Colonic mucosa (tissue), 4 donors: ENCODE measurements at regions not wholly inside any gene's neighbourhood (a gene's known extent, or its start where the extent isn't known, plus 50 kb on each side); places are given as distances from the start of the nearest gene placed in this dataset.

Experiments
- DNase-seq: peaks from one replicate; pipeline ENCODE4 v3.0.0-alpha.2; 2020
- H3K27ac ChIP-seq: fragments of 200-600 bp; one replicate; pipeline ENCODE4 v1.8.0; 2021
- H3K27me3 ChIP-seq: fragments of 200-600 bp; one replicate; pipeline ENCODE4 v1.8.0; 2021
- H3K36me3 ChIP-seq: fragments of 200-600 bp; one replicate; pipeline ENCODE4 v1.8.0; 2021
- H3K4me1 ChIP-seq: fragments of 200-600 bp; one replicate; pipeline ENCODE4 v1.8.0; 2021; ENCODE audit warnings: mild to moderate bottlenecking
- H3K4me3 ChIP-seq: fragments of 200-600 bp; one replicate; pipeline ENCODE4 v1.8.0; 2021
- H3K9ac ChIP-seq, 2 donors: one replicate each; pipeline ENCODE4 v1.7.0; 2013; ENCODE audit warnings: control low read depth in 2 of 2, low read depth in 2 of 2, low read length in 2 of 2
- H3K9me3 ChIP-seq: fragments of 200-600 bp; one replicate; pipeline ENCODE4 v1.8.0; 2021
- intact Hi-C: fragments of 100-400 bp; cut with DNase I; formaldehyde crosslinking; loops from one replicate; pipeline ENCODE4 v1.14.1; 2022
- TF ChIP-seq, protein P1 (sequence below): fragments of 200-600 bp; IDR thresholded peaks from one replicate; pipeline ENCODE4 v1.8.0; 2022; ENCODE audit warnings: antibody characterized with exemption, mild to moderate bottlenecking
- donor health status: healthy.
- donor health status: DM: no; HTN: no; CAD: no.
- donor health status: DM: no; HTN: no; CAD: no.

DNA sequence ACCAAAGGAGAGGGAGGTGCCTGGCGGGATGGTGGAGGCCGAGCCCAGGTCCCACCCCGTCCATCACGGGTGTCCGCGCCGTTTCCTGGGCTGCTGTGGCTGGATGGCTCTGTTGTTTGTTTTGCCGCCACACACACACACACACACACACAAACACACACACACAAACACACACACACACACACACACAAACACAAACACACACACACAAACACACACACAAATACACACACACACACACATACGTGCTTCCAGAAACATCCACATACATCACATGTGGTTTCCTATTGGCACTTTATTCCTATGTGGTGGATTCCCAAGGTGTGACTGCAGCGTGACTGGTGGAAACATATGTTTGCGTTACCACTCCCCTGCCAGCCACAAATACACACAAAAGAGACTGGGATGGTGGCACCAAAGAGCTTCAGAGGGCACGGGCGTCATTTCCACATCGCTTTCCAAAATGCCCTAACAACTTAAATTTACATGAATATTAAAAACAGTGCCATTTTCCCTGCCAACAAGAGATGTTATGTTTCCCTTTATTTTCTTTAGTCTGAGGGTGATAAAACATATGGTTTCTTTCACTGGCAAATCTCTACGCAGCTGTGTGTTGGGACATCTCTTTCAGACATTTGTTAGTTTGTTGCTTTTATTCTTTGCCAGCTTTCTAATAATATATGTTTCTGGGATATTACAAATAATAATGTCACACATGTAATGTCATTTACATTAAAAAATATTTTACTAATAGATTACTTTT, 356.8 kb downstream of the BRD1 start:
- no peak for DNase-seq
- H3K36me3 ChIP-seq: no peaks in the 10 kb centered on the region
- H3K9ac ChIP-seq: no peak overlapping the region
- intact Hi-C loops: no loop called here
- TF ChIP-seq, protein P1, sequence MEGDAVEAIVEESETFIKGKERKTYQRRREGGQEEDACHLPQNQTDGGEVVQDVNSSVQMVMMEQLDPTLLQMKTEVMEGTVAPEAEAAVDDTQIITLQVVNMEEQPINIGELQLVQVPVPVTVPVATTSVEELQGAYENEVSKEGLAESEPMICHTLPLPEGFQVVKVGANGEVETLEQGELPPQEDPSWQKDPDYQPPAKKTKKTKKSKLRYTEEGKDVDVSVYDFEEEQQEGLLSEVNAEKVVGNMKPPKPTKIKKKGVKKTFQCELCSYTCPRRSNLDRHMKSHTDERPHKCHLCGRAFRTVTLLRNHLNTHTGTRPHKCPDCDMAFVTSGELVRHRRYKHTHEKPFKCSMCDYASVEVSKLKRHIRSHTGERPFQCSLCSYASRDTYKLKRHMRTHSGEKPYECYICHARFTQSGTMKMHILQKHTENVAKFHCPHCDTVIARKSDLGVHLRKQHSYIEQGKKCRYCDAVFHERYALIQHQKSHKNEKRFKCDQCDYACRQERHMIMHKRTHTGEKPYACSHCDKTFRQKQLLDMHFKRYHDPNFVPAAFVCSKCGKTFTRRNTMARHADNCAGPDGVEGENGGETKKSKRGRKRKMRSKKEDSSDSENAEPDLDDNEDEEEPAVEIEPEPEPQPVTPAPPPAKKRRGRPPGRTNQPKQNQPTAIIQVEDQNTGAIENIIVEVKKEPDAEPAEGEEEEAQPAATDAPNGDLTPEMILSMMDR: no peak
- H3K27me3 ChIP-seq: no peaks in the 10 kb centered on the region
- H3K4me3 ChIP-seq: no peak overlapping the region
- no peaks in the 10 kb centered on the region for H3K4me1 ChIP-seq
- H3K9me3 ChIP-seq: no peaks in the 10 kb centered on the region
- H3K27ac ChIP-seq: no peak overlapping the region

DNA sequence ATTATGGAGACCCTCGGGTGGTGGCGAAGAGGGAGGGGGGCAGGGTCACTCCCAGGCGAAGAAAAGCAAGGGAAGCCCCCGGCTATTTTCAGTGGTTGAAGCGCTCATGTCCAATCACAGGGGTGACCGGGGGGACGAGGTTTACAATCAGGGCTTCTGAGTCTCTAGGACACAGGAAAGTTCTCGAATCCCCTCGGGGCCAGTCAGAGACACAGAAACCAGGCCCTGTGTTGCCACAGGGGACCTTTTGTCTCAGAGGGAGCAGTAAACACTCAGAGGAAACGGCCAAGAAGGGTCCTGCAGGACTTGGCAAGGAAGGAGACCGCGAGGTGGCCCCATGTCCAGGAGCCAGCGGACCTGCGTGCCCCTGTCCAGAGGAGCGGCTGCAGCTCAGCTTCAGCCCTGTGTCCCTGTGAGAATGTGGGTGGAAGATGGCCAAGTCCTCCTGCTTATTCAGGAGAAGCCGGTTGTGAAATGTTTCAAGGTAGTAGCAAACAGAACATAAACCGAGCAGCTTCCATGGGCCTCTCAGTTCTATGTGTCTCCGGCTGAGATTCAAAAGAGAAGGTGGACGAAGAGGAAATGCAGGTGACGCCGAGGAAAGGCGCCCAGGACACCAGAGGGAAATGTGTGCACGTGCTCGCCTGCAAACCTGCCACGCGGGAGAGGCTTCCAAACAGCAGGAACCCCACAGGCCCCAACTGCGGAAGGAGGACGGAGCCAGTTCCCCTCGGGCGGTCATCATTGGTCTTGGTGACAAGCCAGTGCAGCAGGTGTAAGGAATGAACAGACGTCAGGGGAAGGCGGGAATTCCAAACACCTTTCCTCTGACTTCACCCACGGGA, 357.6 kb downstream of the BRD1 start:
- Histone ChIP-seq H3K9ac (no peak overlapping the region), H3K27ac (no peak overlapping the region), H3K36me3 (no peaks in the 10 kb centered on the region), H3K27me3 (no peaks in the 10 kb centered on the region), H3K9me3 (no peaks in the 10 kb centered on the region), H3K4me1 (no peaks in the 10 kb centered on the region), H3K4me3 (no peak overlapping the region)
- no peak for DNase-seq
- intact Hi-C loops: no loop called here
- TF ChIP-seq, protein P1: no peak

DNA sequence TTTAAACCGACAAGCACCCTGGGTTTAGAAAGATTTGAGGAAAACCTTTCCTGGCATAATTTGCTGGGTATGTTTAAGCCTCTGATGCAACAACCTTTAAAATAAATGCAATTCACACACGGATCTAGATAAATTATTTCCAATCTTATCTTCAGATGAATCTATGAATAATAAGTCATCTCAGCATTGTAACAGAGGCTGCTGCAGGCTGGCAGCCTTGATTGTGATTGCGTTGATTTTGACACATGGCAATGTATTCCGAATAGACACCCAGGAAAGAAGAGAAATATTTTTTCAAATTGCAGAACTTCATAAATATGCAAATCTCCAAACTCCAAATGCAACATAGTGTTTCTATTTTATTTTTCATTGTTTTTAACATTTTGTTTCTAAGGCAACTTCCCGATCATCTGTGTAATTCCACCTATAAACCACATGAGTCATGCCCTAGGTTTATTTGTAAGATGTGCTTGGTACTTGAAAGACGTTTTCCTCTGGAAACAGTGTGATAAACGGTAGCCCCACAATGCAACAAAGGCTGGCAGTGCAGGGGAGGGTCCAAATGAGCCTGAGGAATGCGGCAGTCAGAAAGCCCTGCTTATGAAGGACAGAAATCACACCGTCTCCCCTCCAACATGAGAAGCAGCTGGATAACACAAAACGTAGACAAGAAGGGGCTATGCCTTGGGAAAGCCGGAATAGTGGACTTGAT, 359.0 kb downstream of the BRD1 start:
- no peak overlapping the region for H3K4me3 ChIP-seq
- no peaks in the 10 kb centered on the region for H3K4me1 ChIP-seq
- H3K36me3 ChIP-seq: no peaks in the 10 kb centered on the region
- no peak overlapping the region for H3K9ac ChIP-seq
- H3K27ac ChIP-seq: no peak overlapping the region
- intact Hi-C loops: no loop called here
- H3K9me3 ChIP-seq: no peaks in the 10 kb centered on the region
- no peaks in the 10 kb centered on the region for H3K27me3 ChIP-seq
- DNase-seq: no peak
- TF ChIP-seq, protein P1: no peak

DNA sequence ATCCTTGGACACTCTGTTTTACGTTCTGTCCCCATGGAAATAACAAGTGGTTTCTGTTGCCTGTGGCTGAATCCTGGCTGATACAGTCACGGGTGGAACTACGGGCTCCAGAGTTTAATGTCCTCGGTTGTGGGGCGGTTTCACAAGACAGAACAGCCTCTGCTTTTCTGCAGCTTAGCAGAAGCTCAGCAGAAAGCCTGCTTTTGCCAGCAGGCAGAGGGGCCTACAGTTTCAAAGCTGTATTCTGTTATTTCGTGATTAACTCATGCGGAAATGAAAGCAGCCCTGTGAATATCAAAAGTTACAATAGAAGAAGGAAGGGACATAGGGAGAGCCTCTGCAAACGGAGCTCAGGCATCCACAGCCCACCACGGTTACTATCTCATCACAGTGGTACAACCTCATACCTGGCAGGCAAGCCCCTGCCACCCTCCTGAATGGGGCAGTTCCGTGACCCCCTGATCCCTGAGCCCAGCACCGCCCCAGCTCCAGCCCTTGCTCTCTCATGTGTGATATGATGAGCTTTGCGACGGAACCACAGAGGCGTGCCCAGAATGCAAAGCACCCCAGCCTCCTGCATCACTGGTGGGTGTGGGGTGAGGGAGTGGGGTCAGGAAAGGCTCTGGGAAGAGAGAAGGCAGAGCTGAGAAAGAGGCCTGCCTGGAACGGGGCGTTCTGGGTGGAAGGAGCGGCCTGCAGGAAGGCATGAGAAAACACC, 360.6 kb downstream of the BRD1 start:
- no peaks in the 10 kb centered on the region for H3K36me3 ChIP-seq
- no peaks in the 10 kb centered on the region for H3K27me3 ChIP-seq
- DNase-seq: no peak
- no peak overlapping the region for H3K9ac ChIP-seq
- no peaks in the 10 kb centered on the region for H3K4me1 ChIP-seq
- no peak overlapping the region for H3K4me3 ChIP-seq
- TF ChIP-seq, protein P1: no peak
- H3K9me3 ChIP-seq: no peaks in the 10 kb centered on the region
- intact Hi-C loops: no loop called here
- H3K27ac ChIP-seq: no peak overlapping the region

DNA sequence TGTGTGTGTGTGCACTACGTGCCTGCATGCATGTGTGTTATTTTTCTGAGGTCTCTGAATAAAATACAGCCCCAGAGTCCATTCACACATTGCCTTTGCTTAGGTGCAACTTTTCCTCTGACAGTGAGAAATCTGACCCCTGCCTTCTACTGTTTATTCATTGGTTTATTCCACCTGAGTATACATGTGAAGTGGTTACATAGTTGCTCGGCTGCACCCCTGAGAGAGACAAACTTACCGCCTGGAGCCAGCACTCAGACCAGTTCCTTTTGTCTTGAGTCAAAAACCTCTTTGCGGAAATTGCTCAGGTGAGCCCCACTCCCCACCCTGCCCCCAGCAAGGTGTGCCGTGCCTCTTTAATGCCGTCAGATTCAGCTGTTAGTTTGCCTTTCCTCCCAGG, 363.6 kb downstream of the BRD1 start:
- Histone ChIP-seq H3K27me3 (no peaks in the 10 kb centered on the region), H3K27ac (no peak overlapping the region), H3K9ac (no peak overlapping the region), H3K4me3 (no peak overlapping the region), H3K36me3 (no peaks in the 10 kb centered on the region), H3K9me3 (no peaks in the 10 kb centered on the region), H3K4me1 (no peaks in the 10 kb centered on the region)
- TF ChIP-seq, protein P1: no peak
- no peak for DNase-seq
- intact Hi-C loops: no loop called here
